HL-60 (cell line): ENCODE measurements at regions not wholly inside any gene's neighbourhood (a gene's known extent, or its start where the extent isn't known, plus 50 kb on each side); places are given as distances from the start of the nearest gene placed in this dataset.

Source experiments
- DNase-seq, 2 experiments: peaks; one replicate each; pipeline ENCODE4 v3.0.0-alpha.2; 2010 to 2020; ENCODE audit warnings: low read depth in 1 of 2, low spot score in 1 of 2
- H3K27ac ChIP-seq: fragments of 250-450 bp; sonication (Bioruptor Pico); replicated peaks from 2 replicates; pipeline ENCODE4 v1.5.1; 2020; ENCODE audit warnings: mild to moderate bottlenecking, moderate library complexity
- H3K27me3 ChIP-seq: fragments of 250-450 bp; sonication (Bioruptor Pico); 2 replicates; pipeline ENCODE4 v1.5.1; 2021; ENCODE audit warnings: mild to moderate bottlenecking, moderate library complexity; ENCODE audit not compliant: insufficient read depth, poor library complexity, severe bottlenecking
- H3K4me3 ChIP-seq: replicated peaks from 2 replicates; pipeline ENCODE4 v1.5.1; 2011; ENCODE audit warnings: mild to moderate bottlenecking, control low read depth, low read length; ENCODE audit not compliant: insufficient read depth
- GABPA ChIP-seq: IDR thresholded peaks from 2 replicates; pipeline ENCODE4 v1.6.1; 2012; ENCODE audit warnings: low read depth
- POLR2AphosphoS5 ChIP-seq: IDR thresholded peaks from 2 replicates; pipeline ENCODE4 v1.6.1; 2012; ENCODE audit warnings: low read depth
- SPI1 ChIP-seq: IDR thresholded peaks from 2 replicates; pipeline ENCODE4 v1.6.1; 2012; ENCODE audit warnings: low read depth, mild to moderate bottlenecking, borderline replicate concordance
- TF ChIP-seq, protein P1 (sequence below): IDR thresholded peaks from one replicate; pipeline ENCODE4 v1.5.1; 2011; ENCODE audit warnings: low read length, control low read depth, inconsistent platforms; ENCODE audit not compliant: insufficient read depth
- TF ChIP-seq, protein P2 (sequence below): IDR thresholded peaks from 2 replicates; pipeline ENCODE4 v1.6.1; 2012; ENCODE audit warnings: low read depth; ENCODE audit not compliant: insufficient replicate concordance

DNA sequence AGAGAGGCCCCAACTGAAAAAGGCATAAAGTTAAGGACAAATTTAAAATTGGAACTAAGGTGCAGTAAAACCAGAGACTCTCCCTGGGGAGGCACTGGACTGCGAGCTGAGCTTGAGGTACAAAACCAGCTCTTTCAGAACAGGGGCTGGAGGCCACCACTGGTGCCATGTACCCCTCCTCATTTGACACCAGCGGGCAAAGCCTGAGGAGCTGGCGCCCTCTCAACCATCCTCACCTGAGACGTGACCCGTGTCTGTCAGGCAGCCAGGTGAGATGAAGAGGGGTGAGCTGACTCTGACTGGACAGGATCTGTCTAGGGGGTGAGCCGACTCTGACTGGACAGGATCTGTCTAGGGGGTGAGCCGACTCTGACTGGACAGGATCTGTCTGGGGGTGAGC lies 68.5 kb downstream of the TMEM18 start:
- TF ChIP-seq SPI1, result no peak
- no peak for TF ChIP-seq POLR2AphosphoS5
- TF ChIP-seq, protein P1, sequence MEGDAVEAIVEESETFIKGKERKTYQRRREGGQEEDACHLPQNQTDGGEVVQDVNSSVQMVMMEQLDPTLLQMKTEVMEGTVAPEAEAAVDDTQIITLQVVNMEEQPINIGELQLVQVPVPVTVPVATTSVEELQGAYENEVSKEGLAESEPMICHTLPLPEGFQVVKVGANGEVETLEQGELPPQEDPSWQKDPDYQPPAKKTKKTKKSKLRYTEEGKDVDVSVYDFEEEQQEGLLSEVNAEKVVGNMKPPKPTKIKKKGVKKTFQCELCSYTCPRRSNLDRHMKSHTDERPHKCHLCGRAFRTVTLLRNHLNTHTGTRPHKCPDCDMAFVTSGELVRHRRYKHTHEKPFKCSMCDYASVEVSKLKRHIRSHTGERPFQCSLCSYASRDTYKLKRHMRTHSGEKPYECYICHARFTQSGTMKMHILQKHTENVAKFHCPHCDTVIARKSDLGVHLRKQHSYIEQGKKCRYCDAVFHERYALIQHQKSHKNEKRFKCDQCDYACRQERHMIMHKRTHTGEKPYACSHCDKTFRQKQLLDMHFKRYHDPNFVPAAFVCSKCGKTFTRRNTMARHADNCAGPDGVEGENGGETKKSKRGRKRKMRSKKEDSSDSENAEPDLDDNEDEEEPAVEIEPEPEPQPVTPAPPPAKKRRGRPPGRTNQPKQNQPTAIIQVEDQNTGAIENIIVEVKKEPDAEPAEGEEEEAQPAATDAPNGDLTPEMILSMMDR, result no peak
- TF ChIP-seq, protein P2, sequence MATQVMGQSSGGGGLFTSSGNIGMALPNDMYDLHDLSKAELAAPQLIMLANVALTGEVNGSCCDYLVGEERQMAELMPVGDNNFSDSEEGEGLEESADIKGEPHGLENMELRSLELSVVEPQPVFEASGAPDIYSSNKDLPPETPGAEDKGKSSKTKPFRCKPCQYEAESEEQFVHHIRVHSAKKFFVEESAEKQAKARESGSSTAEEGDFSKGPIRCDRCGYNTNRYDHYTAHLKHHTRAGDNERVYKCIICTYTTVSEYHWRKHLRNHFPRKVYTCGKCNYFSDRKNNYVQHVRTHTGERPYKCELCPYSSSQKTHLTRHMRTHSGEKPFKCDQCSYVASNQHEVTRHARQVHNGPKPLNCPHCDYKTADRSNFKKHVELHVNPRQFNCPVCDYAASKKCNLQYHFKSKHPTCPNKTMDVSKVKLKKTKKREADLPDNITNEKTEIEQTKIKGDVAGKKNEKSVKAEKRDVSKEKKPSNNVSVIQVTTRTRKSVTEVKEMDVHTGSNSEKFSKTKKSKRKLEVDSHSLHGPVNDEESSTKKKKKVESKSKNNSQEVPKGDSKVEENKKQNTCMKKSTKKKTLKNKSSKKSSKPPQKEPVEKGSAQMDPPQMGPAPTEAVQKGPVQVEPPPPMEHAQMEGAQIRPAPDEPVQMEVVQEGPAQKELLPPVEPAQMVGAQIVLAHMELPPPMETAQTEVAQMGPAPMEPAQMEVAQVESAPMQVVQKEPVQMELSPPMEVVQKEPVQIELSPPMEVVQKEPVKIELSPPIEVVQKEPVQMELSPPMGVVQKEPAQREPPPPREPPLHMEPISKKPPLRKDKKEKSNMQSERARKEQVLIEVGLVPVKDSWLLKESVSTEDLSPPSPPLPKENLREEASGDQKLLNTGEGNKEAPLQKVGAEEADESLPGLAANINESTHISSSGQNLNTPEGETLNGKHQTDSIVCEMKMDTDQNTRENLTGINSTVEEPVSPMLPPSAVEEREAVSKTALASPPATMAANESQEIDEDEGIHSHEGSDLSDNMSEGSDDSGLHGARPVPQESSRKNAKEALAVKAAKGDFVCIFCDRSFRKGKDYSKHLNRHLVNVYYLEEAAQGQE, result no peak
- no peak for TF ChIP-seq GABPA
- H3K27ac ChIP-seq, result no peak overlapping the region
- H3K4me3 ChIP-seq, result no peak overlapping the region
- DNase-seq, result no peak
- no peaks in the 10 kb centered on the region for H3K27me3 ChIP-seq

DNA sequence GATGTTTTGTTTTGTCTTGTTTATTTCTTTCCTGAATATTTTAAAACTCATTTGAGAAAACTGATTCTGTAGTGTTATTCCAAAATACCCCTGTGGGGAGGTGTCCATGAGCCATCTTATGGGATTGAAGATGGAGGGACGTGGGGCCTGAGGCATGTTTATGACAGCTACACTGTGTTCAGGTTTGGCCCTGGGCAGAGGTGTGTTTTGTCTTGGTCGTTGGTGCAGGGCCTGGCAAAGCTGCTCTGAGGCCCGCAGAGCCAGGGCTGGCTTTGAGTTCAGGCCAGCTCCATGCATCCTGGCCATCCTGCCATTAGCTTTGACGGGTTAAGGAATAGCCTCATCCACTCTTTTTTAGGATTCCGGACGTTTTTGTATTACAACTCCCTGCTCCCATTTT lies 68.9 kb downstream of the TMEM18 start:
- H3K27ac ChIP-seq, result no peak overlapping the region
- H3K4me3 ChIP-seq, result no peak overlapping the region
- DNase-seq, result no peak
- TF ChIP-seq, protein P1, result no peak
- TF ChIP-seq SPI1, result no peak
- TF ChIP-seq, protein P2, result no peak
- no peak for TF ChIP-seq POLR2AphosphoS5
- TF ChIP-seq GABPA, result no peak
- H3K27me3 ChIP-seq, result no peaks in the 10 kb centered on the region

DNA sequence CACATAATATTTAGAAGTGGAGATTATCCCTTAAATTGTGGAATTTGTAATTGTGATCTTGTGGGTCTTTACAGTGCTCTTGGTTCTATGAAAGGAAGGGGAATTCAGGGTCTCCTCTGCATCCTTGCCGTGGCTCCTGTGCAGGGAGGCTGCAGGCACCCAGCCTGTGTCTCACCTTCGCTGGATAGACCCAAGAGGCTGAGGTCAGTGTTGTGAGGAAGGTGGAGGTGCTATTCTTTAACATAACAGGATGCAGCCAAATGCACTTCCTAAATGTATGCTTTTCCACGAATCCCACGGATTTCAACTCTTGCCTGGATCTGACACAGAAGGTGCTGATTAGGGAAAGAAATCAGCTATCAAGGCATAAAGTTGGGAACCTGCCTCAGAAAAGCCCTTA lies 69.5 kb downstream of the TMEM18 start:
- TF ChIP-seq, protein P2, result no peak
- TF ChIP-seq, protein P1, result no peak
- TF ChIP-seq SPI1, result no peak
- no peak for TF ChIP-seq POLR2AphosphoS5
- no peak for TF ChIP-seq GABPA
- H3K27ac ChIP-seq, result no peak overlapping the region
- DNase-seq, result no peak
- no peaks in the 10 kb centered on the region for H3K27me3 ChIP-seq
- H3K4me3 ChIP-seq, result no peak overlapping the region
